H9 (cell line): ENCODE measurements at regions not wholly inside any gene's neighbourhood (a gene's known extent, or its start where the extent isn't known, plus 50 kb on each side); places are given as distances from the start of the nearest gene placed in this dataset.

Experiments
- DNase-seq: peaks from one replicate; pipeline ENCODE4 v3.0.0-alpha.2; 2017
- H2AFZ ChIP-seq: one replicate; pipeline ENCODE4 v1.6.1; 2013; ENCODE audit warnings: mild to moderate bottlenecking, low read length, control low read depth, moderate library complexity
- H2AK5ac ChIP-seq: 2 replicates; pipeline ENCODE4 v1.6.1; 2013; ENCODE audit warnings: low read length, control low read depth, mixed read lengths; ENCODE audit not compliant: insufficient read length
- H2BK120ac ChIP-seq: one replicate; pipeline ENCODE4 v1.6.1; 2013; ENCODE audit warnings: low read depth, mild to moderate bottlenecking, low read length, control low read depth, inconsistent platforms; ENCODE audit not compliant: poor library complexity, severe bottlenecking
- H2BK12ac ChIP-seq: 2 replicates; pipeline ENCODE4 v1.6.1; 2013; ENCODE audit warnings: low read length, control low read depth, mixed read lengths, low read depth; ENCODE audit not compliant: insufficient read length
- H2BK15ac ChIP-seq: 2 replicates; pipeline ENCODE4 v1.6.1; 2013; ENCODE audit warnings: low read depth, low read length, control low read depth
- H2BK20ac ChIP-seq: one replicate; pipeline ENCODE4 v1.6.1; 2013; ENCODE audit warnings: low read depth, mild to moderate bottlenecking, low read length, control low read depth, inconsistent platforms; ENCODE audit not compliant: poor library complexity, severe bottlenecking
- H2BK5ac ChIP-seq: 2 replicates; pipeline ENCODE4 v1.6.1; 2013; ENCODE audit warnings: low read length, control low read depth, mixed read lengths; ENCODE audit not compliant: insufficient read length
- H3K14ac ChIP-seq: 2 replicates; pipeline ENCODE4 v1.6.1; 2013; ENCODE audit warnings: low read length, control low read depth; ENCODE audit not compliant: insufficient read depth
- H3K18ac ChIP-seq: 2 replicates; pipeline ENCODE4 v1.6.1; 2013; ENCODE audit warnings: low read depth, mild to moderate bottlenecking, mixed read lengths, low read length, control low read depth; ENCODE audit not compliant: insufficient read length
- H3K23ac ChIP-seq: 2 replicates; pipeline ENCODE4 v1.6.1; 2013; ENCODE audit warnings: low read length, control low read depth, mixed read lengths, low read depth; ENCODE audit not compliant: insufficient read length
- H3K23me2 ChIP-seq: 2 replicates; pipeline ENCODE4 v1.6.1; 2013; ENCODE audit warnings: low read depth, mild to moderate bottlenecking, mixed read lengths, low read length, control low read depth; ENCODE audit not compliant: insufficient read length, poor library complexity, severe bottlenecking
- H3K27ac ChIP-seq: 2 replicates; pipeline ENCODE4 v1.5.1; 2013; ENCODE audit warnings: low read length, control low read depth, mixed read lengths, low read depth; ENCODE audit not compliant: insufficient read length
- H3K27me3 ChIP-seq: 2 replicates; pipeline ENCODE4 v1.6.1; 2013; ENCODE audit warnings: low read length, control low read depth, inconsistent platforms; ENCODE audit not compliant: insufficient read depth
- H3K4ac ChIP-seq: 2 replicates; pipeline ENCODE4 v1.6.1; 2013; ENCODE audit warnings: low read depth, mild to moderate bottlenecking, control low read depth, inconsistent platforms, low read length, moderate library complexity
- H3K4me1 ChIP-seq: 2 replicates; pipeline ENCODE4 v1.6.1; 2013; ENCODE audit warnings: low read length, control low read depth, inconsistent platforms; ENCODE audit not compliant: insufficient read depth
- H3K4me2 ChIP-seq: 2 replicates; pipeline ENCODE4 v1.6.1; 2013; ENCODE audit warnings: low read length, control low read depth, mixed read lengths; ENCODE audit not compliant: insufficient read length, insufficient read depth
- H3K56ac ChIP-seq: 2 replicates; pipeline ENCODE4 v1.6.1; 2013; ENCODE audit warnings: low read depth, mild to moderate bottlenecking, mixed read lengths, low read length, control low read depth; ENCODE audit not compliant: insufficient read length
- H3K79me1 ChIP-seq: 2 replicates; pipeline ENCODE4 v1.6.1; 2013; ENCODE audit warnings: low read depth, mild to moderate bottlenecking, moderate library complexity, low read length, control low read depth, inconsistent platforms; ENCODE audit not compliant: insufficient read depth, poor library complexity, severe bottlenecking
- H3K79me2 ChIP-seq: 2 replicates; pipeline ENCODE4 v1.6.1; 2013; ENCODE audit warnings: low read length, control low read depth, inconsistent platforms; ENCODE audit not compliant: insufficient read depth
- H3K9ac ChIP-seq: 2 replicates; pipeline ENCODE4 v1.6.1; 2013; ENCODE audit warnings: low read length, control low read depth, mixed read lengths; ENCODE audit not compliant: insufficient read length; ENCODE audit errors: extremely low read depth
- H3K9me3 ChIP-seq: one replicate; pipeline ENCODE4 v1.6.1; 2013; ENCODE audit warnings: low read depth, low read length, inconsistent platforms; ENCODE audit not compliant: control insufficient read depth
- H3T11ph ChIP-seq: one replicate; pipeline ENCODE4 v1.6.1; 2013; ENCODE audit warnings: mild to moderate bottlenecking, low read length, control low read depth, inconsistent platforms
- H4K20me1 ChIP-seq: one replicate; pipeline ENCODE4 v1.6.1; 2013; ENCODE audit not compliant: control insufficient read depth, insufficient read length, insufficient read depth
- H4K5ac ChIP-seq: 2 replicates; pipeline ENCODE4 v1.6.1; 2013; ENCODE audit warnings: low read depth, mild to moderate bottlenecking, mixed read lengths, low read length, control low read depth; ENCODE audit not compliant: insufficient read length
- H4K8ac ChIP-seq: replicated peaks from 2 replicates; pipeline ENCODE4 v1.6.1; 2013; ENCODE audit warnings: low read length, control low read depth, mixed read lengths, low read depth; ENCODE audit not compliant: insufficient read length
- H4K91ac ChIP-seq: 2 replicates; pipeline ENCODE4 v1.6.1; 2013; ENCODE audit warnings: low read depth, mild to moderate bottlenecking, moderate library complexity, mixed read lengths, low read length, control low read depth; ENCODE audit not compliant: insufficient read length
- H3K27ac Mint-ChIP-seq, 3 experiments: 2 replicates in 2 of 3; 3 replicates in 1 of 3; pipeline ENCODE4 v1.8.0; 2020 to 2021; ENCODE audit warnings: mixed read lengths in 3 of 3, mild to moderate bottlenecking in 1 of 3, moderate library complexity in 1 of 3
- H3K27me3 Mint-ChIP-seq: 2 replicates; pipeline ENCODE4 v1.8.0; 2021; ENCODE audit warnings: low read depth, mild to moderate bottlenecking, moderate library complexity, mixed read lengths
- H3K36me3 Mint-ChIP-seq, 3 experiments: 2 replicates in 2 of 3; 3 replicates in 1 of 3; pipeline ENCODE4 v1.8.0; 2020 to 2021; ENCODE audit warnings: low read depth in 3 of 3, mixed read lengths in 3 of 3; ENCODE audit not compliant: insufficient read depth in 1 of 3
- H3K4me1 Mint-ChIP-seq, 2 experiments: 2 replicates each; pipeline ENCODE4 v1.8.0; 2020; ENCODE audit warnings: mixed read lengths in 2 of 2
- H3K4me3 Mint-ChIP-seq, 2 experiments: 2 replicates in 1 of 2; 3 replicates in 1 of 2; pipeline ENCODE4 v1.8.0; 2020 to 2021; ENCODE audit warnings: mild to moderate bottlenecking in 2 of 2, mixed read lengths in 2 of 2, moderate library complexity in 1 of 2
- H3K9me3 Mint-ChIP-seq, 2 experiments: 2 replicates in 1 of 2; 3 replicates in 1 of 2; pipeline ENCODE4 v1.8.0; 2020; ENCODE audit warnings: mild to moderate bottlenecking in 2 of 2, mixed read lengths in 2 of 2, moderate library complexity in 1 of 2
- CTCF ChIP-seq: fragments of 200-600 bp; sonication (generic); conservative IDR thresholded peaks from 3 replicates; pipeline ENCODE4 v1.8.0; 2021; ENCODE audit warnings: antibody characterized with exemption, mild to moderate bottlenecking
- WGBS: extraction: QIAGEN DNeasy Blood & Tissue Kit; methylation state at CpG from one replicate; pipeline ENCODE4 v1.1.7; 2013; ENCODE audit warnings: missing lambda C conversion rate, low lambda C conversion rate, mixed read lengths; ENCODE audit not compliant: insufficient read length; ENCODE audit errors: extremely low coverage; 5-methylcytosine and 5-hydroxymethylcytosine counted together

DNA sequence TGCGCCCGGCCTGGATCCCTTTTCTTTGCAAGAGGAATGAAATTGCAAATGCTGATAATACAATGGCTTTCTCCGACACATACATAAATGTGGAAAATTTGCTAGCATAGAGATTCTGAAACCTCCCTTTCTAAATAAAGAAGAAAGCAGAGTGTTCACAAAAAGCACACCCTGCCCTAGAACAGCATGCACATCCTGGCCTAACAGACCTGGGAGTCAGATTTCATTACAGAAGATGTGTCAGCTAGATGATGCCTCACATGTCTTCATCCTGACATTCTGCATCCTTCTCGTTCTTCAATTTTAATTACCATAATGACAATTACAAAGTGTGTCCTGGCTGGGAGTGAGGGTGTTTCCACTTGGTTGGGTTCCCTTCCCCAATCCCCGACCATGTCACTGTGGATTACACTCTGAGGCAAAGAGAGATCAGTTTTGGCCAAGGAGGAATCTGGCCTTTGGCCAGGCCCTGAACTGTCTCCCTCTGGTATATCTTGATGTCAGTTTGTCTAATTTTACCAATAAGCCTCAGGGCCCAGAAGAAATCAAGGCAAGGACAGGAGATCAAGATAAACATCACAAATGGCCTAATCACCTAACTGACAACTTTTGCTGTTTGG lies 104.9 kb upstream of the SPATA12 start:
- Histone ChIP-seq H2AFZ (no peak overlapping the region), H3K27ac (no peak overlapping the region), H2BK5ac (no peak overlapping the region), H3K79me1 (no peaks in the 10 kb centered on the region), H4K20me1 (no peaks in the 10 kb centered on the region), H3K4me1 (0 out of 2 replicates have a peak, but pooled peaks cover 2% of the 10 kb centered on the region), H2BK15ac (no peak overlapping the region), H3K4me2 (no peak overlapping the region), H3K23ac (no peak overlapping the region), H4K91ac (no peak overlapping the region), H3K14ac (no peak overlapping the region), H3K27me3 (no peaks in the 10 kb centered on the region), H3K9me3 (no peaks in the 10 kb centered on the region), H3T11ph (no peak overlapping the region), H4K8ac (no peak overlapping the region), H3K9ac (no peak overlapping the region), H3K23me2 (no peaks in the 10 kb centered on the region), H3K18ac (no peak overlapping the region), H3K56ac (no peak overlapping the region), H2BK120ac (no peak overlapping the region), H2BK20ac (no peak overlapping the region), H3K79me2 (no peaks in the 10 kb centered on the region), H2AK5ac (no peak overlapping the region), H3K4ac (no peak overlapping the region), H4K5ac (no peak overlapping the region), H2BK12ac (no peak overlapping the region)
- Mint-ChIP-seq H3K4me3 (no peak overlapping the region), H3K27ac (no peak overlapping the region; a peak in 1 of 7 replicates), H3K27me3 (no peaks in the 10 kb centered on the region), H3K9me3 (no peaks in the 10 kb centered on the region), H3K4me1 (peaks cover 3 to 10% of the 10 kb centered on the region in 2 experiments), H3K36me3 (no peaks in the 10 kb centered on the region)
- no peak for DNase-seq
- no peak for TF ChIP-seq CTCF
- no CpG with 5 or more reads among the region's 5 CpGs for WGBS
